Suppressor macrophage treated with lipopolysaccharide for 1 hour (primary cell): ENCODE measurements at regions not wholly inside any gene's neighbourhood (a gene's known extent, or its start where the extent isn't known, plus 50 kb on each side); places are given as distances from the start of the nearest gene placed in this dataset.

ENCODE experiments used
- DNase-seq, 3 donors: peaks; one replicate each; pipeline ENCODE4 v3.0.0-alpha.2; 2020 to 2022

DNA sequence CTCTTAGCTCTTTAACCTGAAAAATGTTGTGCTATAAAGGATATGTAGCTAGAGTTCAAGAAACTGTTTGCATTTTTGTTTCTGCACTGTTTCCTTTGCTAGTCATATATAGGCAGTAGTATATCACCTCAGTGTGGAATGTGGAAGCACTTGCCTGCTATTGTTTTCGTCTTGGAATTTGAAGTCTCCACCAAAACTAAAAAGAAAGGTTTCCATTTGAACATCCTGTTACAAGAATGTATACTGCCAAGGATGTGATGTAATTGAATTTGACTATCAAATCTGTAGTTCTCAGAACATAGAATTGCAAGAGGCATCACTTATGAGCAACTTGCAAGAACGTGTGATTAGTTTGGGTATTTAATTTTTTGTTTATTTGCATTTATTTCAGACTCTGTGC is 51.1 kb upstream of the MEOX2 start:
- no peak for DNase-seq
